ENCODE measurements at regions not wholly inside any gene's neighbourhood (a gene's known extent, or its start where the extent isn't known, plus 50 kb on each side); places are given as distances from the start of the nearest gene placed in this dataset.

DNA sequence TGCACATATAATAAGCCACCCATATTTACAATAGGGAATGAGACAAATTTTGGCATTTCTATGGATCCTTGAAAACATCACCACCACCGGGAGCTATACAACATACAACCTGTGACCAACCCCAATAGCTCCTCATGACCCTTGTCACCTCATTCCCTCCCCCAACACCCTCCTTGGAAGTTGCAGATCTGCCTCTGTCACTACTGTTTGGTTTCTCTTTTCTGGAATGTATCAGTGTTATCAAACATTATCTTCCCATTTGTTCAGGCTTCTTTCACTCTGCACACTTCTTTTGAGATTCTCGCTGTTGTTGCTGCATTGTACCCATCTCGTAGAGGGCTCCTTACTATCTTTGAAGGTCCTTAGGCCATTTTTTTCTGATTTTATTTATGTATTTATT lies 75.6 kb downstream of the ZNF280B start:
- Histone ChIP-seq H3K36me3 (ENCODE audit: control insufficient read depth, insufficient read depth, low read length) (no peaks in the 10 kb centered on the region), H3K4me3 (ENCODE audit: low read depth, low read length) (no peak overlapping the region), H3K27me3 (ENCODE audit: control insufficient read depth, insufficient read depth, low read length) (peaks cover 4% of the 10 kb centered on the region)
- no peak for DNase-seq (ENCODE audit: low read depth)
- no peak for TF ChIP-seq CTCF (IDR thresholded peaks at IDR 0.05; ENCODE audit: insufficient read depth, low read length, poor library complexity, severe bottlenecking)

GRCh38 chr22:22433770-22434169 lies 74.8 kb downstream of the ZNF280B start:
- Histone ChIP-seq H3K36me3 (ENCODE audit: control insufficient read depth, insufficient read depth, low read length) (no peaks in the 10 kb centered on the region), H3K27me3 (ENCODE audit: control insufficient read depth, insufficient read depth, low read length) (peaks cover 2% of the 10 kb centered on the region), H3K4me3 (ENCODE audit: low read depth, low read length) (no peak overlapping the region)
- no peak for TF ChIP-seq CTCF (IDR thresholded peaks at IDR 0.05; ENCODE audit: insufficient read depth, low read length, poor library complexity, severe bottlenecking)
- no peak for DNase-seq (ENCODE audit: low read depth)

All from kidney epithelial cell (primary cell).